Activated CD4-positive, alpha-beta T cell treated with anti-CD3 and anti-CD28 coated beads, Interleukin-2, amount 10 ng/mL, durations not matched to agents 24 days and 14 days (primary cell): ENCODE measurements at regions not wholly inside any gene's neighbourhood (a gene's known extent, or its start where the extent isn't known, plus 50 kb on each side); places are given as distances from the start of the nearest gene placed in this dataset.
"Not testable (repeated sequence)": the region's sequence is repeated elsewhere in the genome, so short reads cannot be mapped to it uniquely, and the experiment has no call there.

ENCODE experiments used
- DNase-seq: peaks from one replicate; pipeline ENCODE4 v3.0.0; 2022
- H3K27ac Mint-ChIP-seq: one replicate; pipeline ENCODE4 v1.8.0; 2022; ENCODE audit warnings: mild to moderate bottlenecking, mixed read lengths
- H3K27me3 Mint-ChIP-seq: one replicate; pipeline ENCODE4 v1.8.0; 2022; ENCODE audit warnings: mixed read lengths
- H3K36me3 Mint-ChIP-seq: one replicate; pipeline ENCODE4 v1.8.0; 2022; ENCODE audit warnings: low read depth, mild to moderate bottlenecking, mixed read lengths
- H3K4me1 Mint-ChIP-seq: one replicate; pipeline ENCODE4 v1.8.0; 2021; ENCODE audit warnings: mixed read lengths
- H3K4me3 Mint-ChIP-seq: one replicate; pipeline ENCODE4 v1.8.0; 2022; ENCODE audit warnings: mild to moderate bottlenecking, moderate library complexity, mixed read lengths
- H3K9me3 Mint-ChIP-seq: one replicate; pipeline ENCODE4 v1.8.0; 2021; ENCODE audit warnings: mixed read lengths
- intact Hi-C: fragments of 100-400 bp; cut with micrococcal nuclease; formaldehyde crosslinking; loops from one replicate; pipeline ENCODE4 v1.15.1; 2023

DNA sequence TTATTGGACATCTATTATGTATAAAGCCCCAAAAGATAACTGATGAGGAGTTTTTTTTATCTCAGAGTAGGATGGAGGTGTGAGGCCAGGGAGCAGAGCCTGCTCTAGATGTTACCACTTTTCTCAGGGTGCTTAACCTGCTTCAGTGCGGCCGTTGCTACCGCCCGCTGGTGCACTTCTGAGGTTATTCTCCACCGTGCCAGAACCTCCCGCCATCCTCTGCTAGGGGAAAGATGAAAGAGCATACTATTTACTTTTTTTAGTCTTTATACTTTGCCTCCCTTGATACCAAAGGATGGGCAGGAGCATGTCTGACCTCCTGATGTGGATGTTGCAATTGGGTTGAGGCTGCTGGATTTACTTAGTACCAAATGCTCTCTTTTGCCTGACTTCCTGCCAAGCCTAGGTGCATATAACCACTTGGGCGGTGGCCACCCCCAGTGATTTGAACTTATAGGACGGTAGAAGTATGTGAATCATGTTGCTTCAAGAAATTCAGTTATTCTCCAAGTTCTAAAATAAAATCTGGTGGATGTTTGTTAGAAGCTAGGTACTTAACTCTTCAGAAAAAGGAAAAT, 71.1 kb upstream of the HSPB3 start:
- intact Hi-C loops, result no loop called here
- Mint-ChIP-seq H3K4me1 (no peaks in the 10 kb centered on the region), H3K4me3 (no peak overlapping the region), H3K36me3 (no peaks in the 10 kb centered on the region), H3K27me3 (no peaks in the 10 kb centered on the region), H3K9me3 (peaks cover 4% of the 10 kb centered on the region), H3K27ac (no peak overlapping the region)
- no peak for DNase-seq

DNA sequence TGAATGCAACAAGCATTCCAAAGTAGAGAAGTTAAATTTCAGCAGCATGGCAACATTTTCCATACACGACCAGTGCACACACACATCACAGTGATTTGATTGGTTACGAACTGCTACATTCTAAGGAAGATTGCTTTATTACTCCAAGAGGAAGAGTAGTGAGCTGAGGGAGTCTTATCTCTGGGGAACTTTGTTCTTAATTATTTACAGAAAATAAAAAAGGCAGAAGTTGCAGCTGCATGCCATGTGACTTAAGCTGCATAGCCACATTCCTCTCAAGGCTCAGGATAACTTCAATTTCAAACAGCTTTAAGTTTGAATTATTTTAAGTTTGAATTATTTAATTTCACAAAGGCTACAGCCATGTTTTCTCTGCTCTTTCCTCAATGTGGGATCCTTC, 71.6 kb upstream of the HSPB3 start:
- Mint-ChIP-seq H3K9me3 (peaks cover 4% of the 10 kb centered on the region), H3K36me3 (no peaks in the 10 kb centered on the region), H3K4me3 (no peak overlapping the region), H3K4me1 (no peaks in the 10 kb centered on the region), H3K27me3 (no peaks in the 10 kb centered on the region), H3K27ac (no peak overlapping the region)
- intact Hi-C loops, result no loop called here
- no peak for DNase-seq

DNA sequence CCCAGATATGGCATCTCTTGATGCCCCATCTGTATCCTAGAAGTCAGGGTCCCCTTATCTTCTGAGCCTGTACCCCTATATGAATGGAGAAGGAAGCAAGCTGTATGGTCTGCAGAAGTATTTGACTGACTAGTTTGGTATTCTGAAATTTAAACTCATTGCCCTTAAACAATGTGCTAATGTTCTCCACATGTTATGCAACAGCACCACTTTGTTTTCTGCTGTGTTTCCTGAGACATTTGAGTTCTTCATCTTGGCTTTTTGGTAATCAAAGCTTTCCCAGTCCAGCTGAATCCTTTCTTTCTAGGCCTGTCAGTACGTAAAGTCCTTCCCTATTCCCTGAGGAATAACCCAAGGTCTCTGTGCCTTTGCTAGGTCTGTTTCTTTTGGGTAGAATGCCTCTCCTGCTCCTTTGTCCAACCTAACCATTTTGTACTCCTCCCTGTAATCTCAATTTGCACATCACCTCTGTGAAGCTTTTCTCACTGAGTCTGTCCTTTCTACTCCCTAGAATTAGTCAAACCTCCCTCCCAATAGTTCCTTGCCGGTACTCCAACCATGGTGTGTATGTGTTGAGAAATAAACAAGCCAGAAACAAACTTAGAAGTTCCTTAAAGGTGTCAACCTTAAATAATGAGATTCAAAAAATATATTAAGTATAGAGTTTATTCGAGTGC, 72.1 kb upstream of the HSPB3 start:
- Mint-ChIP-seq H3K4me1 (no peaks in the 10 kb centered on the region), H3K36me3 (no peaks in the 10 kb centered on the region), H3K27me3 (no peaks in the 10 kb centered on the region), H3K4me3 (no peak overlapping the region), H3K27ac (no peak overlapping the region), H3K9me3 (peaks cover 4% of the 10 kb centered on the region)
- intact Hi-C loops, result no loop called here
- DNase-seq, result no peak

DNA sequence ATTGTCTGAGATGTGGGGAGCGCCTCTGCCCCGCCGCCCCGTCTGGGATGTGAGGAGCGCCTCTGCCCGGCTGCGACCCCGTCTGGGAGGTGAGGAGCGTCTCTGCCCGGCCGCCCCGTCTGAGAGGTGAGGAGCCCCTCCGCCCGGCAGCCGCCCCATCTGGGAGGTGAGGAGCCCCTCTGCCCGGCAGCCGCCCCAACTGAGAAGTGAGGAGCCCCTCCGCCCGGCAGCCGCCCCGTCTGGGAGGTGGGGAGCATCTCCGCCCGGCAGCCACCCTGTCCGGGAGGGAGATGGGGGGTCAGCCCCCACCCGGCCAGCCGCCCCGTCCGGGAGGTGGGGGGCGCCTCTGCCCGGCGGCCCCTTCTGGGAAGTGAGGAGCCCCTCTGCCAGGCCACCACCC, 70.9 kb upstream of the ARL15 start:
- intact Hi-C loops, H3K4me1 Mint-ChIP-seq, H3K27ac Mint-ChIP-seq, H3K27me3 Mint-ChIP-seq, H3K36me3 Mint-ChIP-seq, DNase-seq, H3K4me3 Mint-ChIP-seq, H3K9me3 Mint-ChIP-seq: not testable (repeated sequence)

DNA sequence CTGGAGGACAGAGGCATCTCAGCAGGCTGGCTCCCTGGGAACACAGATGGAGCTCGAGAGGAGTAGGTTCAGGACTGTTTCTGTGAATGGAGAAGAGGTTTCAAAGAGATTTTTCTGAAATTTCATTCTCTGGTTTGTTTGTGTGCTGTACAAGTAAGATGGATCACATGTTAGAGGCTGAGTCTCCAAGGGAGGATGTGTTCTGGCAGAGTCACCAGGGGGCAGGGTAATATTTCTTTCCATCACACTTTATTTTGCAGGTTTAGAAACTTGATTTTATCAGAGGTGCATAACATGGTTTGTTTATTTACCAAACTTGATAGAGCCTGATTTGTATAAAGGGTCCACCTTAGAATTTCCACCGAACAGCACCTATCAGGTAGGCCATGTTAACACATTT, 69.2 kb upstream of the ARL15 start:
- Mint-ChIP-seq H3K27ac (no peak overlapping the region), H3K9me3 (no peaks in the 10 kb centered on the region), H3K4me3 (no peak overlapping the region), H3K36me3 (no peaks in the 10 kb centered on the region), H3K4me1 (no peaks in the 10 kb centered on the region), H3K27me3 (peaks cover 8% of the 10 kb centered on the region)
- intact Hi-C loops, result no loop called here
- no peak for DNase-seq

DNA sequence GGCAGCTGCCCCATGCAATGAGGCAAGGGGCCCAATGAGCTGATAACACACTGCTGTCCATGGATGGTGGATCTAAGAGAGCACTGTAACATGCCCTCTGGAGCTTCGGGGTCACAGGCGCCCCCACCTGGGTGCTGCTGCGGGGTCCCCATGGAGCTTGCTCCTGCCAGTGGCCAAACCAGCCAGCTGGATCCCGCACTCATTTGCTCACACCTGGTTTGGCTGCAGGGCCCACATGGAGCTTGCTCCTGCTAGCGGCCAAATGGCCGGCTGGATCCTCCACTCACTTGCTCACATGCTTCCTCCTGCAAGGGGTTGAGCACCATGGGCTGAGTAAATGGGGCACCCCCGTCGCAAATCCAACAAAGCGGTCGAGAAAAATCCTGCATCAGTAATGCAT, 68.3 kb upstream of the ARL15 start:
- peaks cover 9% of the 10 kb centered on the region for H3K27me3 Mint-ChIP-seq
- intact Hi-C loops, result no loop called here
- no peaks in the 10 kb centered on the region for H3K36me3 Mint-ChIP-seq
- no peaks in the 10 kb centered on the region for H3K4me1 Mint-ChIP-seq
- no peaks in the 10 kb centered on the region for H3K9me3 Mint-ChIP-seq
- H3K4me3 Mint-ChIP-seq, result no peak overlapping the region
- DNase-seq, result no peak
- H3K27ac Mint-ChIP-seq, result no peak overlapping the region

DNA sequence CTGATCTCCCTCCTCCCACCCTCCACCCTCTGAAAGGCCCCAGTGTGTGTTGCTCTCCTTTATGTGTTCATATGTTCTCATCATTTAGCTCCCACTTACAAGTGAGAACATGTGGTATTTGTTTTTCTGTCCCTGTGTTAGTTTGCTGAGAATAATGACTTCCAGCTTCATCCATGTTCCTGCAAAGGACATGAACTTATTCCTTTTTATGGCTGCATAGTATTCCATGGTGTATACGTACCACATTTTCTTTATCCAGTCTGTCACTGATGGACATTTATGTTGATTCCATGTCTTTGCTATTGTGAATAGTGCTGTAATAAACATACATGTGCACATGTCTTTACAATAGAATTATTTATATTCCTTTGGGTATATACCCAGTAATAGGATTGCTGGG, 67.0 kb upstream of the ARL15 start:
- H3K9me3 Mint-ChIP-seq, H3K4me3 Mint-ChIP-seq, H3K4me1 Mint-ChIP-seq, H3K27ac Mint-ChIP-seq, intact Hi-C loops, H3K36me3 Mint-ChIP-seq, DNase-seq: not testable (repeated sequence)
- peaks cover 14% of the 10 kb centered on the region for H3K27me3 Mint-ChIP-seq

DNA sequence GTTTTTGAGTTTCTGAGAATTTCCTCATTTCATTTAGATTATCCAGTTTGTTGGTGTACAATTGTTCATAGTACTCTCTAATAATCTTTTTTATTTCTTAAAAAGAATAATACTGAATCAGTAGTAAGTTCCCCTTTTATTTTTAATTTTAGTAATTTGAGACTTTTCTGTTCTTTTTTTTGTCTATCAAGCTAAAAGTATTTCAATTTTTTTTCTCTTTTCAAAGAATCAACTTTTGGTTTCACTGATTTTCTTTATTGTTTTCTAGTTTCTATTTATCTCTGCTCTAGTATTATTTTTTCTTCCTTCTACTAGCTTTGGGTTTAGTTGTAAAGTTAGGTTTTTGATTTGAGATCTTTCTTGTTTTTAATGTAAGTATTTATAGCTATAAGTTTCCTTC, 60.6 kb upstream of the ARL15 start:
- no peak for DNase-seq
- Mint-ChIP-seq H3K27ac (no peak overlapping the region), H3K27me3 (peaks cover 34% of the 10 kb centered on the region), H3K36me3 (no peaks in the 10 kb centered on the region), H3K4me1 (no peaks in the 10 kb centered on the region), H3K4me3 (no peak overlapping the region), H3K9me3 (no peaks in the 10 kb centered on the region)
- intact Hi-C loops, result no loop called here

DNA sequence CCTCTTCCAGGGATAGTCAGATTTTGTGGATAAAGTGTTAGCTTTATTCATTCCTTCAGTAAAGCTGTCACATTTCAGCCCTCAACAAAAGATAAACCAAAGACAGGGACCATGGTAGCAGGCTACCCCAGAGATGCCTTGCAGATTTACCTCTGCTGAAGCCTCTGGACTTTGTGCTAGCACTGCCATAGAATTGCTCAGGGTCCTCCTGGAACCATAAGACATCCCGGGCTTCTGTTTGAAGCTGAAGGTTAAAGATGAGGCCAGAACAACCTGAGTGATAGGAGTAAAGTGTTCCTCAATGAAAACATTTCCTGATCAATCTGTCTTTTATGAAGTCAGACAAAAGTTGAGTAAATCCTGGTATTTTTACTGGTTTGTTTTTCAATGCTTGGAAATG, 57.5 kb upstream of the ARL15 start:
- DNase-seq, result no peak
- Mint-ChIP-seq H3K9me3 (no peaks in the 10 kb centered on the region), H3K36me3 (no peaks in the 10 kb centered on the region), H3K27ac (no peak overlapping the region), H3K4me1 (no peaks in the 10 kb centered on the region), H3K4me3 (no peak overlapping the region), H3K27me3 (peaks cover 29% of the 10 kb centered on the region)
- intact Hi-C loops, result no loop called here

DNA sequence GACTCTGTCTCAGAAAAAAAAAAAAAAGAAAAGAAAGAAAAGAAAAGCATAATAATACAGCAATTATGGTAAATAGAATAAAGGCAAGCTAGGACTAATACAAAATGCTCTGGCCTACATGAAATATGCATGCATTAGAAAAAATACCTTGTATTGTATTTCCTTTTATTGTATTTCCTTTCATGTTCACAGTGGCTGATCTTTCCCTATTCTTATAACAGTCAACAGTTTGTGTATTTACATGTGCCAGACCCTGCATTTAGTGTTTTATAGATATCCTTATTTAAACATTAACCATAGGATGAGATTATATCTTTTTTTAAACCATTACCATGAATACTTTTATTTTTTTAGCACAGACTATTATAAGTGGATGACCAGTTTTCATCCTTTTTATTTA, 56.3 kb upstream of the ARL15 start:
- Mint-ChIP-seq H3K27ac (no peak overlapping the region), H3K36me3 (no peaks in the 10 kb centered on the region), H3K4me1 (no peaks in the 10 kb centered on the region), H3K4me3 (no peak overlapping the region), H3K9me3 (no peaks in the 10 kb centered on the region), H3K27me3 (peaks cover 25% of the 10 kb centered on the region)
- no peak for DNase-seq
- intact Hi-C loops, result no loop called here

DNA sequence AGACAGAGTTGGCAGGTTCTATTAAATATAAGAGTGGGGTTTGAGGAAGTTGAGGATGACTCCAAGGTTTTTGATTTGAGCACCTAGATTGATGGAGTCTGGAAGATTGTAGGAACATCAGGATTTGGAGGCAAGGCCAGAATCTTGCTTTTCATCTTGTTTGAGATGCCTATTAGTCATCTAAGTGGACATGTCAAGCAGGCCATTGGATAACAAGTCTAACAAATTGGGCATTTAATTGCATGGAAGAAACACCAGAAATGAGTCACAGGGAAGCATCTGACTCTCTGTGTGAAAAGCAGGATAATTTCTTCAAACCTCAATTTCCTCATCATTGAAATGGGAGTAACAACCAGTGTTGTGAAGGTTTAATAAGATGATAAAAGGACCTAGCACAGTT, 53.3 kb upstream of the ARL15 start:
- peaks cover 20% of the 10 kb centered on the region for H3K27me3 Mint-ChIP-seq
- H3K9me3 Mint-ChIP-seq, result no peaks in the 10 kb centered on the region
- DNase-seq, result no peak
- H3K27ac Mint-ChIP-seq, result no peak overlapping the region
- H3K4me1 Mint-ChIP-seq, result no peaks in the 10 kb centered on the region
- intact Hi-C loops, result no loop called here
- H3K4me3 Mint-ChIP-seq, result no peak overlapping the region
- H3K36me3 Mint-ChIP-seq, result no peaks in the 10 kb centered on the region

DNA sequence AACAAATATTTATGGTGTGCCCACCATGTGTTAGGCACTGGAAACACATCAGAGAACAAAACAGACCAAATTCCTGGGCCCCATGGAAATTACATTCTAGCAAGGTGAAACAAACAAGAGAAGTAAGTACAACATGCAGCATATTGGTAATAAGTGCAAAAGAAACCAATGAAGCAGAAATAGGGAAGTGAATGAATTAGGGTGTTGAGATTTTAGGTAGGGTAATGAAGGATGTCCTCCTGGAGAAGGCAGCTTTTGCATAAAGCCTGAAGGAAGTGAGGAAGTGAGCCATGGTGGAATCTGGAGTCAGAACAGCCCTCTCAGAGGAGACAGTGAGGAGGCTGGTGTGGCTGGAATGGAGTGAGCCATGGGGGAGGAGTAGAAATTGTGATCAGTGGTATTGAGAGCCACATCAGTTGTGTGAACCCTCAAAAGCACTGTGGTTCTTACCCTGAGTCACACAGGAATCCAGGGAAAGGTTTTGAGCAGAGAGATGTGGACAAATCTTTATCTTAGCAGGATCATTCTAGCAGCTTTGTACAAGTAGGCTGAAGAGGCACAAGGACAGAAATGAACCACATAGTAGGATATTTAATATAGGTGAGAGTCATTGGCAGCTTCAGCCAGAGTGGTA, 52.7 kb upstream of the ARL15 start:
- peaks cover 15% of the 10 kb centered on the region for H3K27me3 Mint-ChIP-seq
- no peaks in the 10 kb centered on the region for H3K4me1 Mint-ChIP-seq
- DNase-seq, result no peak
- H3K4me3 Mint-ChIP-seq, result no peak overlapping the region
- H3K36me3 Mint-ChIP-seq, result no peaks in the 10 kb centered on the region
- intact Hi-C loops, result no loop called here
- no peaks in the 10 kb centered on the region for H3K9me3 Mint-ChIP-seq
- H3K27ac Mint-ChIP-seq, result no peak overlapping the region

DNA sequence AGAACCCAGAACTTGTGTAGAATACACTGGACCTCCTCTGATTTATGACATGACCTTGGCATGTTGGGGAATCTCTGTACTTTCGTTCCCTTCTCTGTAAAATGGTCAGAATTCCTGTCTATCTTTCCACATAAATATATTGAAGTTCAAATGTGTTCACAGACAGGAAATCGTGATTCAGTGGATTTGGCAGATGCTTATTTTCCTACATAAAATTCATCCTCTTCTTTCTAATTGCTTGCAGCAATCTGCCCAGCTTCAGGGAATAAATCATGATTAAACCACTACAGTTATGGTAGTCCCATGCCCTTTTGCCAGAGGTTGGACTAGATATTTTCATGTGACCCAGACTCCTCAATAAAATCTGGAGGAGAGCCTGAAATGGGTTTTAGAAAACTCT, 52.1 kb upstream of the ARL15 start:
- Mint-ChIP-seq H3K27ac (no peak overlapping the region), H3K9me3 (no peaks in the 10 kb centered on the region), H3K27me3 (peaks cover 18% of the 10 kb centered on the region), H3K36me3 (no peaks in the 10 kb centered on the region), H3K4me1 (no peaks in the 10 kb centered on the region), H3K4me3 (no peak overlapping the region)
- intact Hi-C loops, result no loop called here
- DNase-seq, result no peak

DNA sequence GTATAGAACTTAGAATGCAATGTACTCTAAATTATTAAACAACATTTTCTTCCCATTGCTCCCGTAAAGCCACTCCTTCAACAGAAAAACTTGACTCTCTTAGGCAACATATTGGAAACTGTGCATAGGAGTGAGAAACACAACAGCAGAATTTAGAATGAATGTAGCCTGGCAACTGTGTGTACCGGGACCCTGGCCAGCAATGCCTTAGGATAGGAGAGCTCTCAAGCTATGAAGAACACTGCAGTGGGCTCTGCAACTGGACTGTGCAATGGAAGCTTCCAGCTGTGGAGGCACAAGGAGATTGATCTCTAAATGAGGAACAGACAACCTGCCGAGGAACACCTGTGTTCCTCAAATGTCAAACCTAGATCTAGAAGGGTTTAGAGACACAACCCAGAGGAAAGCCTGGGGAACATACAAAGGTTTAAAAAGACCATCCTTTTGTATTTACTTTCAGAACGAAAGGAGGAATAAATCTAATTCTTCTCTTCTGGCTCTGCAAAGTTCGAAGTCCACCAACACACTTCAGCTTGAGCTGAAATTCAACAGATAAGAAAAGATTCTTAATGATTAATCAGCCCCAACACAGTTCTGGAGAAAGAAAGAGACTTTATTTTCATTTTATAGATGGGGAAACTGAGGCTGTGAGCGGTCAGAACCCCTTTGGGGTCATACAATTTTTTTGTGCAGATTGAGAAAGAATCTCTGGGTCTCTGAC, 51.5 kb upstream of the ARL15 start:
- H3K27ac Mint-ChIP-seq, result no peak overlapping the region
- H3K9me3 Mint-ChIP-seq, result no peaks in the 10 kb centered on the region
- intact Hi-C loops, result no loop called here
- no peaks in the 10 kb centered on the region for H3K36me3 Mint-ChIP-seq
- H3K4me1 Mint-ChIP-seq, result no peaks in the 10 kb centered on the region
- H3K27me3 Mint-ChIP-seq, result peaks cover 20% of the 10 kb centered on the region
- no peak overlapping the region for H3K4me3 Mint-ChIP-seq
- no peak for DNase-seq
